Upper lobe of right lung (tissue), 1 donor: ENCODE measurements at regions not wholly inside any gene's neighbourhood (a gene's known extent, or its start where the extent isn't known, plus 50 kb on each side); places are given as distances from the start of the nearest gene placed in this dataset.

Source experiments
- ATAC-seq: fragments of 200-7000 bp; cut with Tn5 transposase; one replicate; pipeline ENCODE4 v1.9.1; 2020; ENCODE audit warnings: mild to moderate bottlenecking, moderate library complexity
- DNase-seq: peaks from one replicate; pipeline ENCODE4 v3.0.0-alpha.2; 2020
- H3K27ac ChIP-seq: fragments of 200-600 bp; one replicate; pipeline ENCODE4 v1.8.0; 2022
- H3K27me3 ChIP-seq: fragments of 200-600 bp; one replicate; pipeline ENCODE4 v1.8.0; 2022; ENCODE audit warnings: mild to moderate bottlenecking
- H3K36me3 ChIP-seq: fragments of 200-600 bp; one replicate; pipeline ENCODE4 v1.8.0; 2022
- H3K4me1 ChIP-seq: fragments of 200-600 bp; one replicate; pipeline ENCODE4 v1.8.0; 2022
- H3K4me3 ChIP-seq: fragments of 200-600 bp; one replicate; pipeline ENCODE4 v1.8.0; 2022; ENCODE audit warnings: mild to moderate bottlenecking
- H3K9me3 ChIP-seq: fragments of 200-600 bp; one replicate; pipeline ENCODE4 v1.8.0; 2022
- CTCF ChIP-seq: fragments of 200-600 bp; IDR thresholded peaks from one replicate; pipeline ENCODE4 v1.8.0; 2022; ENCODE audit warnings: antibody characterized with exemption
- intact Hi-C: fragments of 100-400 bp; cut with DNase I; formaldehyde crosslinking; loops from one replicate; pipeline ENCODE4 v1.11.0; 2022
- donor health status: DM: no; HTN: yes; CAD: no; lungs with severe emphysema.

- H3K27ac ChIP-seq, result no peak overlapping the region
- no peaks in the 10 kb centered on the region for H3K4me1 ChIP-seq
- no peaks in the 10 kb centered on the region for H3K36me3 ChIP-seq
- no peak for TF ChIP-seq CTCF
- no peaks in the 10 kb centered on the region for H3K27me3 ChIP-seq
- no peak overlapping the region for H3K4me3 ChIP-seq
- intact Hi-C loops, result no loop called here
- DNase-seq (no peak), ATAC-seq (no peak)
- no peaks in the 10 kb centered on the region for H3K9me3 ChIP-seq
These were observed 371.8 kb upstream of the POU3F1 start for GRCh38 chr1:38418195-38419030.

GRCh38 chr1:38403667-38404066 is 357.1 kb upstream of the POU3F1 start:
- DNase-seq (no peak), ATAC-seq (no peak)
- H3K9me3 ChIP-seq, result peaks cover 9% of the 10 kb centered on the region
- no peaks in the 10 kb centered on the region for H3K36me3 ChIP-seq
- no peak overlapping the region for H3K27ac ChIP-seq
- no peaks in the 10 kb centered on the region for H3K27me3 ChIP-seq
- TF ChIP-seq CTCF, result no peak
- intact Hi-C loops, result no loop called here
- no peaks in the 10 kb centered on the region for H3K4me1 ChIP-seq
- no peak overlapping the region for H3K4me3 ChIP-seq

GRCh38 chr1:38402230-38402815 is 355.7 kb upstream of the POU3F1 start:
- DNase-seq, result no peak
- peaks cover 9% of the 10 kb centered on the region for H3K9me3 ChIP-seq
- ATAC-seq, result no peak
- no peak overlapping the region for H3K27ac ChIP-seq
- H3K27me3 ChIP-seq, result no peaks in the 10 kb centered on the region
- no peak overlapping the region for H3K4me3 ChIP-seq
- TF ChIP-seq CTCF, result no peak
- H3K36me3 ChIP-seq, result no peaks in the 10 kb centered on the region
- intact Hi-C loops, result no loop called here
- H3K4me1 ChIP-seq, result no peaks in the 10 kb centered on the region

GRCh38 chr1:38396606-38397005 is 350.0 kb upstream of the POU3F1 start:
- no peak for TF ChIP-seq CTCF
- no peaks in the 10 kb centered on the region for H3K27me3 ChIP-seq
- intact Hi-C loops, result no loop called here
- H3K4me1 ChIP-seq, result no peaks in the 10 kb centered on the region
- no peak overlapping the region for H3K27ac ChIP-seq
- DNase-seq (no peak), ATAC-seq (no peak)
- no peak overlapping the region for H3K4me3 ChIP-seq
- H3K9me3 ChIP-seq, result peaks cover 4% of the 10 kb centered on the region
- no peaks in the 10 kb centered on the region for H3K36me3 ChIP-seq

GRCh38 chr1:38394303-38394702 is 347.7 kb upstream of the POU3F1 start:
- Histone ChIP-seq H3K27ac (no peak overlapping the region), H3K9me3 (peaks cover 4% of the 10 kb centered on the region), H3K36me3 (no peaks in the 10 kb centered on the region), H3K27me3 (no peaks in the 10 kb centered on the region), H3K4me1 (no peaks in the 10 kb centered on the region), H3K4me3 (no peak overlapping the region)
- TF ChIP-seq CTCF, result no peak
- DNase-seq, result no peak
- intact Hi-C loops, result no loop called here
- ATAC-seq, result no peak
